ENCODE measurements at regions not wholly inside any gene's neighbourhood (a gene's known extent, or its start where the extent isn't known, plus 50 kb on each side); places are given as distances from the start of the nearest gene placed in this dataset.

DNA sequence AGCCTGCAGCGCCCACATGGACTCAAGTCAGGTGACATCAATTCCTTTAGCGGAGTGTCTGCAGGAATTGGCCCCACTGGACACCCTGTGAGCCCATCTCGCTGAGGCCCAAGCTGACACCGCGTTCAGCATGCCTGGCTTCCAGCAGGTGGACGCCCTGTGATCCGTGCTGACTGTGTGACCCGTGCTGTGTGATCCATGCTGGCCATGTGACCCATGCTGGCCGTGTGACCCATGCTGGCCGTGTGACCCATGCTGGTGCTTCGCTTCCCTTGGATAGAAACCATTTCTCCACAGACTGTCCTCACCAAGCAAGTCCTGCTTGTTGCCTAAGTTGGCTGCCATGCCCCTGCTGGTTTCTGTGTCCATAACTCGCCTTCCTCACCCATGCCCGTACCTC is 392.1 kb downstream of the BRD1 start (continued):
- TF ChIP-seq NANOG (IDR thresholded peaks at IDR 0.05; ENCODE audit: borderline replicate concordance) = no peak
- no peak for TF ChIP-seq POLR2AphosphoS5 (IDR thresholded peaks at IDR 0.05; ENCODE audit: low read depth)
- no peak for TF ChIP-seq JUNB (IDR thresholded peaks at IDR 0.05; ENCODE audit: unreplicated experiment)
- no peak for TF ChIP-seq CREB1 (CRISPR knock-in tag; IDR thresholded peaks at IDR 0.05; ENCODE audit: low read depth)
- TF ChIP-seq STAT1 (IDR thresholded peaks at IDR 0.05; ENCODE audit: unreplicated experiment) = no peak
- TF ChIP-seq ZNF114 (CRISPR knock-in tag; IDR thresholded peaks at IDR 0.05) = no peak

GRCh38 chr22:49433717-49434611 is 393.7 kb downstream of the BRD1 start:
- H4K20me1 ChIP-seq (replicated peaks; ENCODE audit: insufficient read depth) = no peaks in the 10 kb centered on the region
- ATAC-seq = peak; percentile 77
- no peak overlapping the region for H3K4me3 ChIP-seq
- no peak overlapping the region for H3K4me2 ChIP-seq
- Mint-ChIP-seq H3K36me3 (ENCODE audit: low read depth) (no peaks in the 10 kb centered on the region), H3K9me3 (peaks cover 6% of the 10 kb centered on the region; the same call in 2 of the 3 replicates), H3K27ac (no peak overlapping the region), H3K4me3 (no peak overlapping the region), H3K4me1 (no peaks in the 10 kb centered on the region; the same call in 2 of the 3 replicates), H3K27me3 (ENCODE audit: insufficient read depth, low read depth, poor library complexity) (peaks cover 9% of the 10 kb centered on the region)
- H3K9me2 ChIP-seq (ENCODE audit: insufficient read depth) = no peaks in the 10 kb centered on the region
- H3K4me1 ChIP-seq (ENCODE audit: insufficient read depth) = no peaks in the 10 kb centered on the region
- H3K27me3 ChIP-seq (ENCODE audit: insufficient read depth) = no peaks in the 10 kb centered on the region
- no peak for DNase-seq (ENCODE audit: low spot score)
- no peaks in the 10 kb centered on the region for H3K79me2 ChIP-seq (replicated peaks; ENCODE audit: insufficient read depth)
- H3K36me3 ChIP-seq (ENCODE audit: insufficient read depth) = no peaks in the 10 kb centered on the region
- H2AFZ ChIP-seq = no peak overlapping the region
- H3K27ac ChIP-seq (ENCODE audit: low read depth) = no peak overlapping the region
- H3F3A ChIP-seq (replicated peaks; ENCODE audit: low read depth) = no peaks in the 10 kb centered on the region
- TF ChIP-seq EZH2 (IDR thresholded peaks at IDR 0.05; ENCODE audit: low read depth, unreplicated experiment) (no peak), JUNB (IDR thresholded peaks at IDR 0.05; ENCODE audit: unreplicated experiment) (no peak), ZNF114 (CRISPR knock-in tag; IDR thresholded peaks at IDR 0.05) (no peak), CREB1 (CRISPR knock-in tag; IDR thresholded peaks at IDR 0.05; ENCODE audit: low read depth) (no peak), STAT1 (IDR thresholded peaks at IDR 0.05; ENCODE audit: unreplicated experiment) (no peak), POLR2AphosphoS5 (IDR thresholded peaks at IDR 0.05; ENCODE audit: low read depth) (no peak), EZH2phosphoT487 (IDR thresholded peaks at IDR 0.05; ENCODE audit: unreplicated experiment) (no peak)
- TF ChIP-seq, protein P1, sequence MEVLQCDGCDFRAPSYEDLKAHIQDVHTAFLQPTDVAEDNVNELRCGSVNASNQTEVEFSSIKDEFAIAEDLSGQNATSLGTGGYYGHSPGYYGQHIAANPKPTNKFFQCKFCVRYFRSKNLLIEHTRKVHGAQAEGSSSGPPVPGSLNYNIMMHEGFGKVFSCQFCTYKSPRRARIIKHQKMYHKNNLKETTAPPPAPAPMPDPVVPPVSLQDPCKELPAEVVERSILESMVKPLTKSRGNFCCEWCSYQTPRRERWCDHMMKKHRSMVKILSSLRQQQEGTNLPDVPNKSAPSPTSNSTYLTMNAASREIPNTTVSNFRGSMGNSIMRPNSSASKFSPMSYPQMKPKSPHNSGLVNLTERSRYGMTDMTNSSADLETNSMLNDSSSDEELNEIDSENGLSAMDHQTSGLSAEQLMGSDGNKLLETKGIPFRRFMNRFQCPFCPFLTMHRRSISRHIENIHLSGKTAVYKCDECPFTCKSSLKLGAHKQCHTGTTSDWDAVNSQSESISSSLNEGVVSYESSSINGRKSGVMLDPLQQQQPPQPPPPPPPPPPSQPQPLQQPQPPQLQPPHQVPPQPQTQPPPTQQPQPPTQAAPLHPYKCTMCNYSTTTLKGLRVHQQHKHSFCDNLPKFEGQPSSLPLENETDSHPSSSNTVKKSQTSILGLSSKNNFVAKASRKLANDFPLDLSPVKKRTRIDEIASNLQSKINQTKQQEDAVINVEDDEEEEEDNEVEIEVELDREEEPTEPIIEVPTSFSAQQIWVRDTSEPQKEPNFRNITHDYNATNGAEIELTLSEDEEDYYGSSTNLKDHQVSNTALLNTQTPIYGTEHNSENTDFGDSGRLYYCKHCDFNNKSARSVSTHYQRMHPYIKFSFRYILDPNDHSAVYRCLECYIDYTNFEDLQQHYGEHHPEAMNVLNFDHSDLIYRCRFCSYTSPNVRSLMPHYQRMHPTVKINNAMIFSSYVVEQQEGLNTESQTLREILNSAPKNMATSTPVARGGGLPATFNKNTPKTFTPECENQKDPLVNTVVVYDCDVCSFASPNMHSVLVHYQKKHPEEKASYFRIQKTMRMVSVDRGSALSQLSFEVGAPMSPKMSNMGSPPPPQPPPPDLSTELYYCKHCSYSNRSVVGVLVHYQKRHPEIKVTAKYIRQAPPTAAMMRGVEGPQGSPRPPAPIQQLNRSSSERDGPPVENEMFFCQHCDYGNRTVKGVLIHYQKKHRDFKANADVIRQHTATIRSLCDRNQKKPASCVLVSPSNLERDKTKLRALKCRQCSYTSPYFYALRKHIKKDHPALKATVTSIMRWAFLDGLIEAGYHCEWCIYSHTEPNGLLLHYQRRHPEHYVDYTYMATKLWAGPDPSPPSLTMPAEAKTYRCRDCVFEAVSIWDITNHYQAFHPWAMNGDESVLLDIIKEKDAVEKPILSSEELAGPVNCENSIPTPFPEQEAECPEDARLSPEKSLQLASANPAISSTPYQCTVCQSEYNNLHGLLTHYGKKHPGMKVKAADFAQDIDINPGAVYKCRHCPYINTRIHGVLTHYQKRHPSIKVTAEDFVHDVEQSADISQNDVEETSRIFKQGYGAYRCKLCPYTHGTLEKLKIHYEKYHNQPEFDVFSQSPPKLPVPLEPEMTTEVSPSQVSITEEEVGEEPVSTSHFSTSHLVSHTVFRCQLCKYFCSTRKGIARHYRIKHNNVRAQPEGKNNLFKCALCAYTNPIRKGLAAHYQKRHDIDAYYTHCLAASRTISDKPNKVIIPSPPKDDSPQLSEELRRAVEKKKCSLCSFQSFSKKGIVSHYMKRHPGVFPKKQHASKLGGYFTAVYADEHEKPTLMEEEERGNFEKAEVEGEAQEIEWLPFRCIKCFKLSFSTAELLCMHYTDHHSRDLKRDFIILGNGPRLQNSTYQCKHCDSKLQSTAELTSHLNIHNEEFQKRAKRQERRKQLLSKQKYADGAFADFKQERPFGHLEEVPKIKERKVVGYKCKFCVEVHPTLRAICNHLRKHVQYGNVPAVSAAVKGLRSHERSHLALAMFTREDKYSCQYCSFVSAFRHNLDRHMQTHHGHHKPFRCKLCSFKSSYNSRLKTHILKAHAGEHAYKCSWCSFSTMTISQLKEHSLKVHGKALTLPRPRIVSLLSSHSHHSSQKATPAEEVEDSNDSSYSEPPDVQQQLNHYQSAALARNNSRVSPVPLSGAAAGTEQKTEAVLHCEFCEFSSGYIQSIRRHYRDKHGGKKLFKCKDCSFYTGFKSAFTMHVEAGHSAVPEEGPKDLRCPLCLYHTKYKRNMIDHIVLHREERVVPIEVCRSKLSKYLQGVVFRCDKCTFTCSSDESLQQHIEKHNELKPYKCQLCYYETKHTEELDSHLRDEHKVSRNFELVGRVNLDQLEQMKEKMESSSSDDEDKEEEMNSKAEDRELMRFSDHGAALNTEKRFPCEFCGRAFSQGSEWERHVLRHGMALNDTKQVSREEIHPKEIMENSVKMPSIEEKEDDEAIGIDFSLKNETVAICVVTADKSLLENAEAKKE (CRISPR knock-in tag; IDR thresholded peaks at IDR 0.05) = no peak
- TF ChIP-seq, protein P2, sequence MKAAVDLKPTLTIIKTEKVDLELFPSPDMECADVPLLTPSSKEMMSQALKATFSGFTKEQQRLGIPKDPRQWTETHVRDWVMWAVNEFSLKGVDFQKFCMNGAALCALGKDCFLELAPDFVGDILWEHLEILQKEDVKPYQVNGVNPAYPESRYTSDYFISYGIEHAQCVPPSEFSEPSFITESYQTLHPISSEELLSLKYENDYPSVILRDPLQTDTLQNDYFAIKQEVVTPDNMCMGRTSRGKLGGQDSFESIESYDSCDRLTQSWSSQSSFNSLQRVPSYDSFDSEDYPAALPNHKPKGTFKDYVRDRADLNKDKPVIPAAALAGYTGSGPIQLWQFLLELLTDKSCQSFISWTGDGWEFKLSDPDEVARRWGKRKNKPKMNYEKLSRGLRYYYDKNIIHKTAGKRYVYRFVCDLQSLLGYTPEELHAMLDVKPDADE (IDR thresholded peaks at IDR 0.05) = no peak
- TF ChIP-seq, protein P3, sequence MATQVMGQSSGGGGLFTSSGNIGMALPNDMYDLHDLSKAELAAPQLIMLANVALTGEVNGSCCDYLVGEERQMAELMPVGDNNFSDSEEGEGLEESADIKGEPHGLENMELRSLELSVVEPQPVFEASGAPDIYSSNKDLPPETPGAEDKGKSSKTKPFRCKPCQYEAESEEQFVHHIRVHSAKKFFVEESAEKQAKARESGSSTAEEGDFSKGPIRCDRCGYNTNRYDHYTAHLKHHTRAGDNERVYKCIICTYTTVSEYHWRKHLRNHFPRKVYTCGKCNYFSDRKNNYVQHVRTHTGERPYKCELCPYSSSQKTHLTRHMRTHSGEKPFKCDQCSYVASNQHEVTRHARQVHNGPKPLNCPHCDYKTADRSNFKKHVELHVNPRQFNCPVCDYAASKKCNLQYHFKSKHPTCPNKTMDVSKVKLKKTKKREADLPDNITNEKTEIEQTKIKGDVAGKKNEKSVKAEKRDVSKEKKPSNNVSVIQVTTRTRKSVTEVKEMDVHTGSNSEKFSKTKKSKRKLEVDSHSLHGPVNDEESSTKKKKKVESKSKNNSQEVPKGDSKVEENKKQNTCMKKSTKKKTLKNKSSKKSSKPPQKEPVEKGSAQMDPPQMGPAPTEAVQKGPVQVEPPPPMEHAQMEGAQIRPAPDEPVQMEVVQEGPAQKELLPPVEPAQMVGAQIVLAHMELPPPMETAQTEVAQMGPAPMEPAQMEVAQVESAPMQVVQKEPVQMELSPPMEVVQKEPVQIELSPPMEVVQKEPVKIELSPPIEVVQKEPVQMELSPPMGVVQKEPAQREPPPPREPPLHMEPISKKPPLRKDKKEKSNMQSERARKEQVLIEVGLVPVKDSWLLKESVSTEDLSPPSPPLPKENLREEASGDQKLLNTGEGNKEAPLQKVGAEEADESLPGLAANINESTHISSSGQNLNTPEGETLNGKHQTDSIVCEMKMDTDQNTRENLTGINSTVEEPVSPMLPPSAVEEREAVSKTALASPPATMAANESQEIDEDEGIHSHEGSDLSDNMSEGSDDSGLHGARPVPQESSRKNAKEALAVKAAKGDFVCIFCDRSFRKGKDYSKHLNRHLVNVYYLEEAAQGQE (IDR thresholded peaks at IDR 0.05; ENCODE audit: unreplicated experiment) = no peak

Data from GM23338 (cell line).